AG10803 (cell line): ENCODE measurements at regions not wholly inside any gene's neighbourhood (a gene's known extent, or its start where the extent isn't known, plus 50 kb on each side); places are given as distances from the start of the nearest gene placed in this dataset.

ENCODE experiments used
- DNase-seq: peaks from one replicate; pipeline ENCODE4 v3.0.0; 2010; ENCODE audit warnings: low read depth
- H3K4me3 ChIP-seq: 2 replicates; pipeline ENCODE4 v1.5.1; 2011; ENCODE audit warnings: mild to moderate bottlenecking, low read length, control low read depth
- TF ChIP-seq, protein P1 (sequence below): conservative IDR thresholded peaks from 2 replicates; pipeline ENCODE4 v1.5.1; 2011; ENCODE audit warnings: mild to moderate bottlenecking, low read length, control low read depth, inconsistent platforms

DNA sequence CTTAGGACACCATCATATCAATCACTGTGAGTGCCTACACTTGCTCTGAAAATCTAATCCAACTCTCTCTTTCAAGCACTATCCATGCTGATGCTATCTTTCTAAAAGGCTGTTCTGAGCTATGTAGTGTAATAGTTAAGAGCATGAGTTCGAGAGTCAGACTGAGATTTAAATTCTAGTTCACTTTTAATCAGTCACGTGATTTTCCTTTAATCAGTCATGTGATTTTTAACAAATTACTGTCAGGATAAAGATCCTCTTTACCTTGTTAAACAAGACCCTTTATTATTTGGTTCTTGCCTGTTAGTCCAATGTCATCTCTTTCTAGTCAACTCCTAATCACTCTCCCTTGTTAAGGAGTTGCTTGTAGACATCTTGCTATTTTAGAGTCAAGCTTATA, 653.0 kb downstream of the RPL10L start:
- TF ChIP-seq, protein P1, sequence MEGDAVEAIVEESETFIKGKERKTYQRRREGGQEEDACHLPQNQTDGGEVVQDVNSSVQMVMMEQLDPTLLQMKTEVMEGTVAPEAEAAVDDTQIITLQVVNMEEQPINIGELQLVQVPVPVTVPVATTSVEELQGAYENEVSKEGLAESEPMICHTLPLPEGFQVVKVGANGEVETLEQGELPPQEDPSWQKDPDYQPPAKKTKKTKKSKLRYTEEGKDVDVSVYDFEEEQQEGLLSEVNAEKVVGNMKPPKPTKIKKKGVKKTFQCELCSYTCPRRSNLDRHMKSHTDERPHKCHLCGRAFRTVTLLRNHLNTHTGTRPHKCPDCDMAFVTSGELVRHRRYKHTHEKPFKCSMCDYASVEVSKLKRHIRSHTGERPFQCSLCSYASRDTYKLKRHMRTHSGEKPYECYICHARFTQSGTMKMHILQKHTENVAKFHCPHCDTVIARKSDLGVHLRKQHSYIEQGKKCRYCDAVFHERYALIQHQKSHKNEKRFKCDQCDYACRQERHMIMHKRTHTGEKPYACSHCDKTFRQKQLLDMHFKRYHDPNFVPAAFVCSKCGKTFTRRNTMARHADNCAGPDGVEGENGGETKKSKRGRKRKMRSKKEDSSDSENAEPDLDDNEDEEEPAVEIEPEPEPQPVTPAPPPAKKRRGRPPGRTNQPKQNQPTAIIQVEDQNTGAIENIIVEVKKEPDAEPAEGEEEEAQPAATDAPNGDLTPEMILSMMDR, result no peak
- H3K4me3 ChIP-seq, result no peak overlapping the region
- no peak for DNase-seq

DNA sequence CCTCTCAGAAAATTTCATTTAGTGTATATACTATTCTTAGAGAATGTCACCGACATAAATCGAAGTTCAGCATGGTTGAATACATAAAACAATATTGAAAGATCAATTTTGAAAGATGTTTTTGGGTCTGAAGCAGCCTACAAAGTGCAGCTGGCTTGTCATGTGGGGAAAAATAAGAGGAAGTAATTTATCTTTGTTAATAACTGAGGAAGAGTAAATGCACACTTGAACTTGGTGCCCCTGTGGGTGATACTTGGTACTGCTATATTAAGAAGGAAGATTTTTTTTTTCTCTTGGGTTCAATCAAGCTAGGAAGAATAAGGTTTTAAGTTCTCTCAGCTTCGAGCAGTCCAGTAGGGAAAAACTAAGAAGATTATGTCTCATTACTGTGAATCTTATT, 661.3 kb downstream of the RPL10L start:
- TF ChIP-seq, protein P1, result peak; percentile 11; the same call in 1 of the 2 replicates
- DNase-seq, result no peak

GRCh38 chr14:45976001-45976400, 675.6 kb downstream of the RPL10L start:
- no peak overlapping the region for H3K4me3 ChIP-seq
- DNase-seq, result no peak
- TF ChIP-seq, protein P1, result no peak

More for the DNA sequence above, 661.3 kb downstream of the RPL10L start:
- no peak overlapping the region for H3K4me3 ChIP-seq

DNA sequence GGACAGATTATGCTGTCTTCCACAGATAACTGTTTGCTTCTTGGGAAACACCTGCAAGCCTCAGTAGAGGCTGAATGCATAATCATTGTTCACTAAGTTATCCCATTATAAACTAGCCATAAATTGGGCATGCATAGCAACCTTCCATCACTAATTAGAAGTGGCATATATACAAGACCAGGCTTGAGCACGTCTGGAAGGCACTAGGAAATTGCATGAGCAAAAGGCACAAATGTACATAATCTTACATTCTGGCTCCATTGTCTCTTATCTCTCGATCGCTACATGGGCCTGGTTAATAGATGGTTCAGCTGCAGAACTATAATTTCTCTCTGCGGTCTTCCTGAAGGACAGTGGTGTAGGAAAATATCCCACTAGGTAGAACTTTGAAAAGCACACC, 679.2 kb downstream of the RPL10L start:
- DNase-seq, result no peak
- TF ChIP-seq, protein P1, result no peak
- H3K4me3 ChIP-seq, result no peak overlapping the region

DNA sequence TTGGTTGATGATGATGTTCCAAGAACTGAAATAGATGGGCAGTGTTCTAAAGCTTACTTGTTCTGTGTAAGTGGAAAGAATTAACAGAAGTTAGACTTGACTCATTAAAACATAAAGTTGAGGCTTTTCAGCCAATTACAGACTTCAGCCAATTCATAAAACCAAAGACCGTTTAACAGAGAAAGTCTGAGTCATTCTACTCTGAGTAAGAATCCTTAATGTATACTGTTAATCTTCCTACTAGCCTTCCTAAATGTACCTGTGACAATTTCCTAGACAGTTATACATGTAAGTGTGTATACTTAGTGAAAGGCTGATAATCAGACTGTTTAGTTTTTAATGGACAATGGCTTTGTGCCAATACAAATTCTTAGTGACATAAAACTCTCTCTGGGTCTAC, 681.0 kb downstream of the RPL10L start:
- H3K4me3 ChIP-seq, result no peak overlapping the region
- TF ChIP-seq, protein P1, result no peak
- no peak for DNase-seq

DNA sequence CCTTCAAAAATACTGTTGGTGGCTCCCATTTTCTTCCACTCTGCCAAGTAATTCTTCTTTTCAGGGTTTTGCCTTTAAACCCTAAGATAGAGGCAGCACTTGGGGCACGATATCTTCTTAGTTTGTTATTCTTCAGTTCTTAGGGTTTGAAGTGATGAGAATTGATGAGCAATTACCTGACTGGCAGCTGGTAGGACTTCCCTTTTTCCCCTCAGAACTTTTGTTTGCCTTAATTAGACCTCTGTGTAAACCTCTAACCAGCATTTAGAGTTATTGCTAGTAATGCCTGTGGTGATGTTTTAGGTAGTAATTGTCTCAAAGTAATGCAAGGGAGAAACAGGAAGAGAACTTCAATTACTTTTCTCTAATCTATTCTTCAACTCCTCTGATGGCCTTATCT, 683.5 kb downstream of the RPL10L start:
- no peak overlapping the region for H3K4me3 ChIP-seq
- no peak for DNase-seq
- TF ChIP-seq, protein P1, result no peak

GRCh38 chr14:45949479-45949878, 696.5 kb upstream of the MIS18BP1 start:
- H3K4me3 ChIP-seq, result no peak overlapping the region
- no peak for DNase-seq
- TF ChIP-seq, protein P1, result no peak
